LNCAP (cell line): ENCODE measurements at regions not wholly inside any gene's neighbourhood (a gene's known extent, or its start where the extent isn't known, plus 50 kb on each side); places are given as distances from the start of the nearest gene placed in this dataset.

Experiments used
- TF ChIP-seq, protein P1 (sequence below): fragments of 450-650 bp; IDR thresholded peaks from 2 replicates; pipeline ENCODE4 v1.5.1; 2017; ENCODE audit warnings: mild to moderate bottlenecking

DNA sequence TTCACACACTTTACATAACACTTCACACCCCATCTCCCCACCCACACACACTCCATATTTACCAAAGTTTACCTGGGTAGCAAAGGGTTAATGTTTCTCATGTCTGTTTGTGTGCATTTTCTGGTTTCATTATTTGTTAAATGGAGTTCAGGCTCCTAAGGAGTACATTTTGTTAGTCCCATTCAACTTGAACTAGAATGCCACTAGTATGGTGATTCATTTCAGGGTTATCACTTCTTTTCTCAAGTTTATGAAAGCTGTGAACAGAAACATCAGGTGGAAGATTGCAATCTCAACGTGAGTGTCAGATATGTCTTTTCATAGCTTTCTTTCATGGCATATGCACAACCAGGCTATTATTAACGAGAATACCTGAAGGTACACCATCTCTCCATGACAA, 1027.5 kb downstream of the GATA3 start:
- TF ChIP-seq, protein P1, sequence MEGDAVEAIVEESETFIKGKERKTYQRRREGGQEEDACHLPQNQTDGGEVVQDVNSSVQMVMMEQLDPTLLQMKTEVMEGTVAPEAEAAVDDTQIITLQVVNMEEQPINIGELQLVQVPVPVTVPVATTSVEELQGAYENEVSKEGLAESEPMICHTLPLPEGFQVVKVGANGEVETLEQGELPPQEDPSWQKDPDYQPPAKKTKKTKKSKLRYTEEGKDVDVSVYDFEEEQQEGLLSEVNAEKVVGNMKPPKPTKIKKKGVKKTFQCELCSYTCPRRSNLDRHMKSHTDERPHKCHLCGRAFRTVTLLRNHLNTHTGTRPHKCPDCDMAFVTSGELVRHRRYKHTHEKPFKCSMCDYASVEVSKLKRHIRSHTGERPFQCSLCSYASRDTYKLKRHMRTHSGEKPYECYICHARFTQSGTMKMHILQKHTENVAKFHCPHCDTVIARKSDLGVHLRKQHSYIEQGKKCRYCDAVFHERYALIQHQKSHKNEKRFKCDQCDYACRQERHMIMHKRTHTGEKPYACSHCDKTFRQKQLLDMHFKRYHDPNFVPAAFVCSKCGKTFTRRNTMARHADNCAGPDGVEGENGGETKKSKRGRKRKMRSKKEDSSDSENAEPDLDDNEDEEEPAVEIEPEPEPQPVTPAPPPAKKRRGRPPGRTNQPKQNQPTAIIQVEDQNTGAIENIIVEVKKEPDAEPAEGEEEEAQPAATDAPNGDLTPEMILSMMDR: no peak

- TF ChIP-seq, protein P1: no peak
Measured at GRCh38 chr10:9091530-9092093, 1037.1 kb downstream of the GATA3 start.

DNA sequence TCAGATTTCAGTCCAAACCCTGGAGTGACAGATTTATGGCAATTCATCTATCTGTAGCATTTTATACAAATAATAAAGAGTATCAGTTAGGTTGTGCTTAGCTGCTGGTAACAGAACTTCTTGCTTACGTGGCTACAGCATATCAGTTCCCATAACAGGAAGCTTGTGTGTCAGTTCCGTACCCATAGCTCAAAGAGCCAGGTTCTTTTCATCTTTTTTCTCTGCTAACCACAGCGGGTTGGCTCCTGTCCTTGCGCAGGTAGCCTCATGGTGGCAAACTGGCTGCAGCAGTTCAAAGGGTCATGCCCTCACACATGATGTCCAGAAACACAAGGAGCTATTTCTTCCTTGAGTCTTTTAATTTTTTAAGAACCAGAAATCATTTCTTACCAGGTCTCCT, 1041.8 kb downstream of the GATA3 start:
- TF ChIP-seq, protein P1: no peak

GRCh38 chr10:9097206-9097990, 1042.9 kb downstream of the GATA3 start:
- TF ChIP-seq, protein P1: no peak

- TF ChIP-seq, protein P1: no peak
Measured at GRCh38 chr10:9097991-9098306, 1043.5 kb downstream of the GATA3 start.

- TF ChIP-seq, protein P1: no peak
Measured at GRCh38 chr10:9102026-9102425, 1047.5 kb downstream of the GATA3 start.

GRCh38 chr10:9103301-9103700, 1048.8 kb downstream of the GATA3 start:
- TF ChIP-seq, protein P1: no peak

GRCh38 chr10:9111976-9112375, 1057.5 kb downstream of the GATA3 start:
- TF ChIP-seq, protein P1: no peak
